ENCODE measurements at regions not wholly inside any gene's neighbourhood (a gene's known extent, or its start where the extent isn't known, plus 50 kb on each side); places are given as distances from the start of the nearest gene placed in this dataset.

DNA sequence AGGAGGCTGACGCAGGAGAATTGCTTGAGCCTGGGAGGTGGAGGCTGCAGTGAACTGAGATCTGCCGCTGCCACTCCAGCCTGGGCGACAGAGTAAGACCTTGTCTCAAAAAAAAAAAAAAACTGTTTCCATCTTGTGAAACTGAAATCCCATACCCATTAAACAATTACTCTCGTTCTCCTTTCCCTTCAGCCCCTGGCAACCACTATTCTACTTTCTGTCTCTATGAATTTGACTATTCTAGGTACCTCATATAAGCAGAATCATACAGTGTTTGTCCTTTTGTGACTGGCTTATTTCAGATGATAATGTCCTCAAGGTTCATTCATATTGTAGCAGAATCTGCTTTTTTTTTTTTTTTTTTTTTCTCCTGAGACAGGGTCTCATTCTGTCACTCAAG, 51.5 kb upstream of the UBE2E1 start:
- no peak for TF ChIP-seq YY1 (IDR thresholded peaks at IDR 0.05)
- TF ChIP-seq MAX (IDR thresholded peaks at IDR 0.05): no peak

Data from liver (tissue), 1 donor.